ENCODE measurements at regions not wholly inside any gene's neighbourhood (a gene's known extent, or its start where the extent isn't known, plus 50 kb on each side); places are given as distances from the start of the nearest gene placed in this dataset.

DNA sequence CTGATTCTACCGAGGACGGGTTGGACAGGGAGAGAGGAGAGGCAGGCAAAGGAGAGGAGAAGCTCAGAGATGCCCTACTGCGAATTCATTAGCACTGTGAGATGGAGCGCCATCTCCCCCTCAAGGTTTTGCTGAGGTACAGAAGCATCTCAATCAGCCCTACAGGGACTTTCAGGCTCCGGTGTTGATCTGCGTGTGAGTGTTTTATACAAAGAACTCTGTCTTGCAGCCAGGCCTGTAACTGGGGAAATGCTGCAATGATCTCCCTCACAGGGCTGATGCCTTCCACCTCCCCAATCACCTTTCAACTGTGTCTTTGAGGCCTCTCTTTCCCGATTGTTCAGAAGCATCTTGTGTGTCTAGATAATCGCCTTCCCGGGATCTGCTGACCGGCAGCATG, 74.8 kb downstream of the IRX6 start:
- no peak for DNase-seq (ENCODE audit: low read depth)
- TF ChIP-seq MYC (IDR thresholded peaks at IDR 0.05; ENCODE audit: low read depth, low read length) (no peak), POLR2A (IDR thresholded peaks at IDR 0.05; ENCODE audit: extremely low read depth, insufficient read length) (no peak), CTCF (IDR thresholded peaks at IDR 0.05; ENCODE audit: low read depth, low read length) (no peak), MAX (IDR thresholded peaks at IDR 0.05; ENCODE audit: low read depth, low read length) (no peak)

DNA sequence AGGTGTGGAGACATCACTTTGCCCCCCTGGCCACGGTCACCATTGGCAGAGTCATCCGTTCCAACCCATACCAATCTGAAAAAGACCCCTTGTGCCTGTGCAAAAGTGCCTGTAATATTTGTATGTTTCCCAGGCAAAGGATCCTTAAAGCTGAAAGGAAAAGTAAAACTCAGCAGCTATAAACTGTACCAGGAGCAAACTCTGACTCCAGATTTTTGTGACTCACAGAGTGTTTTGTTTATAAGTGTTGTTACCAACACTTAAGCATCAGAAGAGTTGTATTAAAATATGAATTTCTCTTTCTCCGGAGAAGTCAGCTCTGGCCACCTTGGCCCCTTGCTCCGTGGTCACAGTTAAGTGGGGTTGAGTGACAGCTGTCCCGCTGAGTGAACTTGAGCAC, 75.9 kb downstream of the IRX6 start:
- no peak overlapping the region for H3K4me3 ChIP-seq (ENCODE audit: low read depth, low read length)
- TF ChIP-seq CTCF (IDR thresholded peaks at IDR 0.05; ENCODE audit: low read depth, low read length) (no peak), MYC (IDR thresholded peaks at IDR 0.05; ENCODE audit: low read depth, low read length) (no peak), MAX (IDR thresholded peaks at IDR 0.05; ENCODE audit: low read depth, low read length) (no peak), POLR2A (IDR thresholded peaks at IDR 0.05; ENCODE audit: extremely low read depth, insufficient read length) (no peak)
- no peak for DNase-seq (ENCODE audit: low read depth)

More for the DNA sequence above, 74.8 kb downstream of the IRX6 start:
- no peak overlapping the region for H3K4me3 ChIP-seq (ENCODE audit: low read depth, low read length)

- no peak overlapping the region for H3K4me3 ChIP-seq (ENCODE audit: low read depth, low read length)
- TF ChIP-seq MAX (IDR thresholded peaks at IDR 0.05; ENCODE audit: low read depth, low read length) (no peak), POLR2A (IDR thresholded peaks at IDR 0.05; ENCODE audit: extremely low read depth, insufficient read length) (no peak), MYC (IDR thresholded peaks at IDR 0.05; ENCODE audit: low read depth, low read length) (no peak)
- DNase-seq (ENCODE audit: low read depth) = no peak
These were observed 77.0 kb downstream of the IRX6 start for GRCh38 chr16:55401046-55401445.

DNA sequence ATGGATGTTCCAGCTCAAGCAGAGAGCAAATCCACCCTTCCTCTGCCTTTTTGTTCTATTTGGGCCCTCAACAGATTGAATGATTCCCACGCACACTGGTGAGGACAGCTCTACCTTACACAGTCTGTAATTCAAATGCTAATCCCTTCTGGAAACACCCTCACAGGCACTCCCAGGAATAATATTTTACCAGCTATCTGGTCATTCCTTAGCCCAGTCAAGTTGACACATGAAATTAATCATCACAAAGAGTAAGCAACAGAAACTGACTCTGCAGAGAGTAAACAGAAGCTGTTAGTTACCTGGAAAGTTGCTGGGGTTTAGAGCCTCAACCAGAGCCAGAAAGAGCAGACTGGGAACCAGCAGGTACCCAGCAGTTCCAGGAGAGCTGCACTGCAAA, 75.5 kb upstream of the MMP2 start:
- H3K4me3 ChIP-seq (ENCODE audit: low read depth, low read length) = no peak overlapping the region
- TF ChIP-seq CTCF (IDR thresholded peaks at IDR 0.05; ENCODE audit: low read depth, low read length) = no peak
- TF ChIP-seq POLR2A (IDR thresholded peaks at IDR 0.05; ENCODE audit: extremely low read depth, insufficient read length) = no peak
- no peak for TF ChIP-seq MAX (IDR thresholded peaks at IDR 0.05; ENCODE audit: low read depth, low read length)
- TF ChIP-seq MYC (IDR thresholded peaks at IDR 0.05; ENCODE audit: low read depth, low read length) = no peak
- no peak for DNase-seq (ENCODE audit: low read depth)

DNA sequence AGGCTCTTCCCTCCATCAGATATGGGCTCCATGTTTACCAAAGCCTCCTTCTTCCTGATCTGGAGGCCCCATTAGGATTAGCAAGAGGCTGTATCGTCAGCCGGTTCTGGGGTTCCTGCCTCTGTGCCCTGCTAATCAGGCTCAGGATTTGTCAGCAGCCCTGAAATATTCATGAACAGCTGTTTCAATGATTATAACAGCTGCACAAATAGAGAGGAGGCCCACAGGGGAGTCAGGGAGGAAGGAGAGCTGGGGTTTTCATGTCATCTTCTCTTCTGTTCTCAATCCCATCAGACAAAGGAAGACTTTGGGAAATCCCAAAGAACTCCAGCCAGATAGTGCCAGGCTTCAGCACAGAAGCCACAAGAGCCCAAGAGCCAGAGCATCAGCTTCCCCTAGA, 72.3 kb upstream of the MMP2 start:
- TF ChIP-seq MAX (IDR thresholded peaks at IDR 0.05; ENCODE audit: low read depth, low read length) (no peak), POLR2A (IDR thresholded peaks at IDR 0.05; ENCODE audit: extremely low read depth, insufficient read length) (no peak), MYC (IDR thresholded peaks at IDR 0.05; ENCODE audit: low read depth, low read length) (no peak), CTCF (IDR thresholded peaks at IDR 0.05; ENCODE audit: low read depth, low read length) (no peak)
- DNase-seq (ENCODE audit: low read depth) = no peak
- H3K4me3 ChIP-seq (ENCODE audit: low read depth, low read length) = no peak overlapping the region

- DNase-seq (ENCODE audit: low read depth) = no peak
- TF ChIP-seq MYC (IDR thresholded peaks at IDR 0.05; ENCODE audit: low read depth, low read length) = no peak
- no peak for TF ChIP-seq CTCF (IDR thresholded peaks at IDR 0.05; ENCODE audit: low read depth, low read length)
- TF ChIP-seq MAX (IDR thresholded peaks at IDR 0.05; ENCODE audit: low read depth, low read length) = no peak
- no peak for TF ChIP-seq POLR2A (IDR thresholded peaks at IDR 0.05; ENCODE audit: extremely low read depth, insufficient read length)
- no peak overlapping the region for H3K4me3 ChIP-seq (ENCODE audit: low read depth, low read length)
These were observed 70.3 kb upstream of the MMP2 start for GRCh38 chr16:55408661-55409060.
